ENCODE measurements at regions not wholly inside any gene's neighbourhood (a gene's known extent, or its start where the extent isn't known, plus 50 kb on each side); places are given as distances from the start of the nearest gene placed in this dataset.

GRCh38 chr5:2148312-2149194, 265.8 kb upstream of the IRX4 start:
- ChIA-PET CTCF (ENCODE audit: partially characterized antibody) (interaction anchor here (0.7 to 4.4 kb wide), 9 partner anchors 13 to 477 kb away, joined by 3 to 32 read pairs (median 4); no protein-coding TSS in a partner anchor), POLR2A (ENCODE audit: partially characterized antibody) (no interaction called here)
- Histone ChIP-seq H3K27ac (ENCODE audit: low read depth, low read length) (no peak overlapping the region), H3K23me2 (ENCODE audit: low read depth, low read length) (peaks cover 14% of the 10 kb centered on the region; the same call in 1 of the 2 replicates), H2BK120ac (replicated peaks; ENCODE audit: low read depth, low read length) (no peak overlapping the region), H3K4me1 (replicated peaks in 1 of 4; ENCODE audit: control insufficient read depth in 3 of 4, insufficient read depth in 4 of 4, low read length in 3 of 4) (peaks cover 2 to 15% (median 11%) of the 10 kb centered on the region in 4 experiments; a peak in 5 of 7 replicates), H3K23ac (ENCODE audit: insufficient read length) (no peak overlapping the region), H3K4me2 (ENCODE audit: insufficient read depth in 1 of 2, low read depth in 2 of 2, low read length in 2 of 2) (no peak overlapping the region), H2BK20ac (ENCODE audit: low read length) (peak overlapping the region; percentile 90; the same call in 1 of the 2 replicates), H3K9ac (replicated peaks in 1 of 4; ENCODE audit: extremely low read depth in 1 of 4, low read depth in 3 of 4, low read length in 3 of 4) (no peak overlapping the region), H2AFZ (ENCODE audit: low read length) (no peak overlapping the region), H3K9me3 (ENCODE audit: insufficient read depth in 2 of 2, low read depth in 1 of 2, low read length in 1 of 2) (peaks cover 2 to 14% of the 10 kb centered on the region in 2 experiments; a peak in 3 of 4 replicates), H3K56ac (replicated peaks; ENCODE audit: insufficient read length, low read depth, low read length) (no peak overlapping the region), H3K27me3 (replicated peaks in 1 of 4; ENCODE audit: control insufficient read depth in 3 of 4, extremely low read depth in 1 of 4, insufficient read depth in 3 of 4, low read length in 3 of 4) (no peaks in the 10 kb centered on the region), H3K79me1 (ENCODE audit: low read depth, low read length) (no peaks in the 10 kb centered on the region), H3K4me3 (ENCODE audit: extremely low read depth in 1 of 4, insufficient read depth in 2 of 4, low read depth in 3 of 4, low read length in 4 of 4) (no peak overlapping the region), H4K8ac (ENCODE audit: extremely low read depth, insufficient read depth, low read length) (no peak overlapping the region), H2BK15ac (ENCODE audit: low read length) (0 out of 2 replicates have a peak overlapping the region, but pooled peaks have one; percentile 81), H3K79me2 (ENCODE audit: control insufficient read depth in 1 of 2, insufficient read depth in 2 of 2, low read length in 2 of 2) (no peaks in the 10 kb centered on the region), H4K91ac (replicated peaks; ENCODE audit: insufficient read length, low read length) (peak overlapping the region; percentile 13), H4K5ac (ENCODE audit: insufficient read length, low read depth, low read length) (no peak overlapping the region), H4K20me1 (replicated peaks in 1 of 2; ENCODE audit: control insufficient read depth in 1 of 2, insufficient read depth in 2 of 2, low read length in 2 of 2) (no peaks in the 10 kb centered on the region), H3K14ac (ENCODE audit: insufficient read length) (no peak overlapping the region), H2AK5ac (ENCODE audit: low read depth, low read length) (peak overlapping the region; percentile 92), H3K4ac (replicated peaks; ENCODE audit: insufficient read length, low read depth, low read length) (no peak overlapping the region), H3K36me3 (ENCODE audit: control insufficient read depth in 2 of 4, insufficient read depth in 4 of 4, low read length in 3 of 4) (no peaks in the 10 kb centered on the region), H2BK5ac (ENCODE audit: low read depth, low read length) (0 out of 2 replicates have a peak overlapping the region, but pooled peaks have one; percentile 52), H3K18ac (ENCODE audit: extremely low read depth, low read length) (peak overlapping the region; percentile 19; the same call in 1 of the 2 replicates), H2BK12ac (ENCODE audit: low read depth, low read length) (peak overlapping the region; percentile 92; the same call in 1 of the 2 replicates)
- 88% methylated on average over 14 of the region's 14 CpGs; no CpG with 5 or more reads in 1 of the 2 experiments for WGBS, 2 experiments (ENCODE audit: extremely low coverage in 1 of 2, insufficient coverage in 1 of 2, insufficient read length in 1 of 2, insufficient replicate concordance in 2 of 2, low coverage in 1 of 2, low lambda C conversion rate in 2 of 2, missing lambda C conversion rate in 1 of 2)
- DNase-seq (ENCODE audit: low read depth in 1 of 2, low spot score in 2 of 2) (no peak), FAIRE-seq (no peak)
- no peak for TF ChIP-seq BCL11A (IDR thresholded peaks at IDR 0.05; ENCODE audit: low read depth in 2 of 2, low read length in 2 of 2)
- no peak for TF ChIP-seq SIX5 (IDR thresholded peaks at IDR 0.05; ENCODE audit: low read depth, low read length)
- TF ChIP-seq CTCF (IDR thresholded peaks at IDR 0.05; ENCODE audit: control extremely low read depth in 1 of 3, insufficient read depth in 1 of 3, low read depth in 1 of 3, low read length in 3 of 3): no peak
- no peak for TF ChIP-seq ATF2 (IDR thresholded peaks at IDR 0.05; ENCODE audit: low read length)
- no peak for TF ChIP-seq GTF2F1 (IDR thresholded peaks at IDR 0.05; ENCODE audit: borderline replicate concordance, low read depth, low read length)
- no peak for TF ChIP-seq JUND (IDR thresholded peaks at IDR 0.05; ENCODE audit: low read length)
- no peak for TF ChIP-seq SP2 (IDR thresholded peaks at IDR 0.05; ENCODE audit: low read length)

Measured in H1 (cell line).